HG03175 (cell line): ENCODE measurements at regions not wholly inside any gene's neighbourhood (a gene's known extent, or its start where the extent isn't known, plus 50 kb on each side); places are given as distances from the start of the nearest gene placed in this dataset.
"Not testable (repeated sequence)": the region's sequence is repeated elsewhere in the genome, so short reads cannot be mapped to it uniquely, and the experiment has no call there.

ENCODE experiments used
- ATAC-seq: cut with Tn5 transposase; IDR thresholded peaks from one replicate; pipeline ENCODE4 v1.9.1; 2021; ENCODE audit warnings: mild to moderate bottlenecking, moderate library complexity; ENCODE audit not compliant: unreplicated experiment

DNA sequence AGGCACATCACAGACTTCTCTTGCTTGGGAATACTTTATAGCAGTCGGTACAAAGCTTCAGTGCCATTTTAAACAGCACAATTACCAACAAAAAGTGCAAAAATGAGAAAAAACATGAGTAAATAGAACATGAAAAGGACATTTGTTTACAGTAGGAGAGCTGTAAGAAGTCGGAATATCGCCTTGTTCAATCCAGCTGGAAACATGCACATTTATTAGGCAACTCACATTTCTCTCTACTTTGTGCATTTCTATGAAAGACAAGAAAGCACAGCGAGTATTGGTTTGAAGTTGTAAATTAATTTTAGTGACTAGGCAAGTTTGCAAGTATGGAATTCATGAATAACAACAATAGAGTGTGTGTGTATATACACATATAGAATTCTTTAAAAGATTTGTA lies 484.7 kb downstream of the DACH1 start:
- ATAC-seq = no peak

- no peak for ATAC-seq
Observed at GRCh38 chr13:71380191-71380590, 486.8 kb downstream of the DACH1 start.

DNA sequence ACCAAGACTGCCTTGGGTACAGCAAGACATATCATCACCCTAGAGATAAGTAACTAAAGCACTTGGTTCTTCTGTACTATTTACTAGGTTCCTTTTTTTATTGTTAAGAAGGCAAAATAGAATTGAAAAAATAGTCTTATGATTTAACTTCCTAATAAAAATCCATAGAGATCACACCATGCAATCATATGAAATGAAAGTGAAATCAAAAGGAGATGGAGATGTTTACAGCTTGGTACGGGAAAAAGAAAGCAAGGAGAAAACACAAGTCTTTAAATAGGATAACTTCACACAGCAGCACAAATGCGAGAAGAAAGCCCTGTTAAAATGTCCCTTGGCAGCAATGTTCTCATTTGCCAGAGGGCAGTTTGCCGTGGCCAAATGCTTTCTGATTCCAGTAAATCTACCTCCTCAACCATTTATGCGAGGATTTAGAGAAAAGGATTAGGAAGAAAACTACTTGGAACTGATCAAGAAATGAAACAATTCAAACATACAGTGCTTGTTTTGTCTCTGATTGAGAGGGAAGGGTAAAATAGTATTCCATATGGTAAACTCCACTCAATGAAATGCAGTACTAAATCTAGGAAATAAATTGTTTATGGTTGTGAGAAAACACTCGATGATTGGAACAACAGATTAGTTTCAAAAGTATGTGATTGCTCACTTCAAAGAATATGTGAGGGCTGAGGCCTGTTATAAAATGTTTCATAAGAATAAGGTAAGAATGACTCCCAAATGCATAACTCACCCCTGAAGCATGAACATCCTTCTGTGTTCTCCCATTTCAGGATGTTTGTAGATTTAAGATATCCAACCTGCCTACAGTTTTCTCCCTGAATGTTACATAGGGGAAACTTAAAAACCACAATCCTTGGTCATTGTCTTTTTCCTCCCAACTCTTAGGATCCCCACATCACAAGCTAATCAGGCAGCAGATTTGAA lies 487.8 kb downstream of the DACH1 start:
- ATAC-seq = no peak

- no peak for ATAC-seq
Observed at GRCh38 chr13:71374471-71375049, 492.4 kb downstream of the DACH1 start.

DNA sequence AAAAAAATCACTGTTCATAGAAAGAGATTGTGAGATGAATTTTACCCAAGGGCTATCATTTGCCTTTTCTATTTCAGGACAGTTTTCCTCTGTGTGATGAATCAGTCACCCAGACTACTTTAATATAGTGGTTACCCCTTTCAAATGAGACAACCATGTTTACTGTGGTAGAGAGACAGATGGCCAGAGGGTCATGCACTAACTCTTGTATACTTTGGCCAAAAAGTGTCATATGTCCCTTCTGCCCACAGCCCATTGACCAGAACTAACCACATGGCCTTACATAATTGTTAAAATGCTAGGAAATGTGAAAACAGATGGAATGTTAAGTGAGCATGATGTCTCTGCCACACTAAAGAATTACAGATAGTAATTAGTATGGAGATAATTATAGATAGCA lies 498.7 kb downstream of the DACH1 start:
- no peak for ATAC-seq

- no peak for ATAC-seq
Observed at GRCh38 chr13:71360041-71360440, 507.0 kb downstream of the DACH1 start.

- no peak for ATAC-seq
Observed at GRCh38 chr13:71359641-71360040, 507.4 kb downstream of the DACH1 start.

DNA sequence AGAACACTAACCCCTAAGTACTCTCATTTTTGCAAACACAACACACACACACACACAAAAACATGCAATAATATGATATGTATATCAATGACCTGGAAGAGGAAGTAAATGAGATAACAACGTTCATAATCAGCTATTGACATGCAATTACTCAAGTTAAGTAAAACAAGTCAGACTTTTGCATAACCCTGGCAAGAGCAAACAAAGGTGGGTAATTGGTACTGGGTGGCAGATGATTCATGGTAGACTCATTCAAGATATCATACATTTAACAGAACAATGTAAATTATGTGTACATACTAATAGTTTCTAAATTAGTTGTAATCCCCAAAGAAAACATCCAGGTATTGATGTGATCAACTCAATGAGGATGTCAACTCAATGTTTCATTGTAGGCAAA lies 508.8 kb downstream of the DACH1 start:
- no peak for ATAC-seq

- no peak for ATAC-seq
Observed at GRCh38 chr13:71355010-71355409, 512.0 kb downstream of the DACH1 start.

GRCh38 chr13:71350886-71351285 lies 516.1 kb downstream of the DACH1 start:
- ATAC-seq = no peak

GRCh38 chr13:71345856-71346255 lies 521.1 kb downstream of the DACH1 start:
- not testable (repeated sequence) for ATAC-seq

DNA sequence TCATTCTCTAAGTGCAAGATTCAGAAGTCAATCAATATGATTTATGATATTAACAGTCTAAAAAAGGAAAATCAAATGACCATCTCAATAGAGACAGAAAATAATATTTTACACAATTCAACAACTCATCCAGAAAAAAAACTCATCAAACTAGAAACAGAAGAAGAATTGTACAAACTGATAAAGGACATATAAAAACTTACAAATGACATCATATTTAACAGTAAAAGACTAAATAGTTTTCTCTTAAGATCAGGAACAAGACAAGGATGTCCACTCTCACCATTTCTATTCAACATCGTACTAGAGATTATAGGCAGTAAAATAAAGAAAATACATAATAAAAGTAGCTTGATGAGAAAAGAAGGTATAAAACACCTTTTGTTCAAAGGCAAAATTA lies 527.3 kb downstream of the DACH1 start:
- ATAC-seq = no peak

DNA sequence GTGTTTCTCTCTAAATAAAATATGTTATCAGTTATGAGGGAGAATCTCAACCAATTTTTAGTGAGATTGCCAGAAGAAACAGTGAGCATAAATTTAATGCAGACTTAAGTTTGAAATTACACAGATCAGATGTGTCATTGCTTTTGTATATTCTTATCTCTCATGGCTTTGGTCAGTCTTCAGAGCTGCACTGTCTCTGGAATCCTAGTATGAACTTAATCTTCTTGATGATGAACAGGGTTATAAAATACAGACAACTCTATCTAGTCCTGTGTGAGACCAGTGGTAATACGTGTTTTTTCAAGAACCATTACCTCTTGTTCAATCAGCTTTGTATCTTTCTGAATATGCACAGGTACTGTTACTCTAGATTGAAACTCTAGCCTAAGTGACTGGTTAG lies 528.0 kb downstream of the DACH1 start:
- ATAC-seq = no peak

GRCh38 chr13:71338070-71338469 lies 528.9 kb downstream of the DACH1 start:
- no peak for ATAC-seq

DNA sequence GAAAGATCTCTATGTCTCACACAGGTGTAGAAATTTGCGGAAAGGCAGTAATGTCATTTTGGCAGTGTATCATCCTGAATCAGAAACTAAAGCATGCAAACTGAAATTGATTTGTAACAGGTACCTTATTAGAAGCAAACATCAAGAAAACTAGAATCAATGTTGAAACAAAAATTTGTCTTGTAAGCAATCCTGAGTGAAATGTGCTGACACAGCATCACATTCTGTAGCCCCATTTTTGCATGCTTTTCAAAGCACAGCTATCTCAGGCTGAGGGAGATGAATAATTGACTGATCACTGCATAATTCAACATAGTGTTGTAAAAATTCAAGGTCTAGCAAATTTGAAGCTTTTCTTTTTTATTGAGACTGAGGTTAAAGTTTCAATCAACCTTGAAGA lies 539.7 kb downstream of the DACH1 start:
- ATAC-seq = no peak

- ATAC-seq = no peak
Observed at GRCh38 chr13:71325556-71325955, 541.4 kb downstream of the DACH1 start.

DNA sequence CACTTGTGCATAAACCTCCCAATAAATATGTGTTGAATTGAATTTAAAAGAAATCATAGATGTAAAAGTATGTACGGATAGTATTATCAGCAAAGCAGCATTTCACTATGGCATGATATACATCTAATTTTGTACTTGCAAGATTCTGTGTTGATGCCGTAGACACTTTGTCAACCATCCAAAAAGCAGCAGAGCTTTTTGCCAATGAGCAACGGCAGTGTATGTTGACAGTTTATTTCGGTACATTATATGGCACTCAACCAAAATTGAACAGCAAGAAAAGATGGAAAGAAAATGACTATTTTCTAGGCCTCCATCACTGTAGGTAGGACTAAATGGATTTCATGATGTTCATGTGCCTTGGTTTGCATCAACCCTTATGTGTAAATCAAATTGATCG lies 543.7 kb downstream of the DACH1 start:
- ATAC-seq = no peak

DNA sequence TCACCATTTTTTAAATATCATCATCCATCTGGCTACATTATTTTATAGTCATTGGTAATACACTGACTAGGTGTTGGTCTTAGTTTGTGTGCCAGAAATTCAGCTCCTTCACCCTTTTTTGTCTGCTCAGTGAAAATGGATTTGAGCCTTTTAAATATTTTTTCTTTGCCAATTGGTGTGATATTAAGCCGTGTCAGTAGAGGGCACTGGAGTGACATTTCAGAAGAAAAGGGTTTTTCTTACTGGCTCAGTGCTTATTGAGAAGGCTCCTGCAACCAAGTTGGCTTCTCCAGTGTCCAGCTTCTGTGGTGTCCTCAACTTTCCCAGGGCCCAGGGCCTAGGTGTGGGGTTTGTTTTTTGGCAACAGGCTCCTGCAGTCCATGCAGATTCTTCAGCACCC lies 546.6 kb downstream of the DACH1 start:
- ATAC-seq = no peak

- ATAC-seq = no peak
Observed at GRCh38 chr13:71316792-71317363, 550.1 kb downstream of the DACH1 start.

GRCh38 chr13:71312923-71313322 lies 554.1 kb downstream of the DACH1 start:
- no peak for ATAC-seq

DNA sequence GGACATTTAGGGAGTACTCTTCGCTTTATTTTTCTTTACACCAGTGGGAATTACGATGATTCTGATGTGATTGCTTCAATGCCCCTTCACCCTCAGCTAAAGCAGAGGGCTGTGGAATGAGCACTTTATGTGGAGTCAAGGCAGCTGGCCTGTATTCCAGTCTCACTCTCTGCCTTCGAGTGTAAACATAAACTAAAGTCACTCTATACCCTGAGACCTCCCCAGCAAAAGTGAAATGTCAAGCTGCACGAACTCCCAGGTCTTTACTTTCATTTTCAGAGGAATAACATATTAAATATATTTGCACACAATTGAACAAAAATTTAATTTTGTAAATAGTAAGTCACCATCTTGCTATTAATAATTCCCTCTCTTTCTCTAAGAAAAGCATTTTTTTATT lies 557.1 kb downstream of the DACH1 start:
- ATAC-seq = no peak

DNA sequence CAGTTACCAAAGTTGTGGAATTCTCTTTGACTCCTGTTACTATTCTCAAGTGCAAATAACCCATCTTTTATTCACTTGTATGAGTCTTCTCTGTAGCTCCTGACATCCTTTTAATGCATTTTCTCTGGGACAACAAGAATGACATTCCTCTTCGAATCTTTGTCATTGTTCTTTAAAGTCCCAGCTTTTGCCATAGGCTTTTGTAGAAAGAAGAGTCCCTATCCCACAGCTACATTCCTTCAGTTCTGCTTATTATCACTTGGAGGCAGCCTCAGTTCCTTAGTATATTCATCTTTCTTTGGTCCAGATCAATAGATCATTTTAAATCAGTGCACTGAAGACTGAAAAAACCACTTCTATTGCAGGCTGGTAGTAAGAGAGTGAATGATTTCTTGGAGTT lies 560.2 kb downstream of the DACH1 start:
- ATAC-seq = no peak
